Skin epidermis (tissue), 12 donors: ENCODE measurements at regions not wholly inside any gene's neighbourhood (a gene's known extent, or its start where the extent isn't known, plus 50 kb on each side); places are given as distances from the start of the nearest gene placed in this dataset.
"Not testable (repeated sequence)": the region's sequence is repeated elsewhere in the genome, so short reads cannot be mapped to it uniquely, and the experiment has no call there.

ENCODE experiments used
- H3K27ac ChIP-seq, 21 experiments: fragments of 200-600 bp; sonication (generic) in 11 of 21; one replicate each; pipeline ENCODE4 v1.5.0; 2020; ENCODE audit warnings: mild to moderate bottlenecking in 3 of 21, inconsistent platforms in 2 of 21, moderate library complexity in 2 of 21
- H3K4me3 ChIP-seq, 7 experiments: fragments of 200-600 bp; sonication (generic) in 2 of 7; one replicate each; pipeline ENCODE4 v1.5.0; 2020; ENCODE audit warnings: inconsistent platforms in 2 of 7, mild to moderate bottlenecking in 2 of 7, moderate library complexity in 1 of 7

- peak overlapping the region in 1 of 21 experiments; percentile 31 for H3K27ac ChIP-seq
Measured at GRCh38 chr9:110005521-110005920, 202.4 kb downstream of the C9orf152 start.

GRCh38 chr9:110006657-110007056, 201.3 kb downstream of the C9orf152 start:
- no peak overlapping the region for H3K27ac ChIP-seq

More at GRCh38 chr9:110005521-110005920, 202.4 kb downstream of the C9orf152 start:
- not testable (repeated sequence) for H3K4me3 ChIP-seq

GRCh38 chr9:110007477-110008270, 200.3 kb downstream of the C9orf152 start:
- no peak overlapping the region for H3K27ac ChIP-seq
- H3K4me3 ChIP-seq = no peak overlapping the region

More at GRCh38 chr9:110006657-110007056, 201.3 kb downstream of the C9orf152 start:
- H3K4me3 ChIP-seq = no peak overlapping the region

GRCh38 chr9:110008663-110009062, 199.3 kb downstream of the C9orf152 start:
- Histone ChIP-seq H3K4me3 (no peak overlapping the region), H3K27ac (no peak overlapping the region)

GRCh38 chr9:110011628-110012320, 196.2 kb downstream of the C9orf152 start:
- no peak overlapping the region for H3K4me3 ChIP-seq
- H3K27ac ChIP-seq = no peak overlapping the region

- Histone ChIP-seq H3K27ac (no peak overlapping the region), H3K4me3 (no peak overlapping the region)
Measured at GRCh38 chr9:110013064-110013463, 194.9 kb downstream of the C9orf152 start.

- Histone ChIP-seq H3K4me3 (no peak overlapping the region), H3K27ac (peak overlapping the region in 6 of 21 experiments; percentile 2 to 55 (median 30))
Measured at GRCh38 chr9:110015759-110016158, 192.2 kb downstream of the C9orf152 start.

- Histone ChIP-seq H3K27ac (peak overlapping the region in 6 of 21 experiments; percentile 2 to 55 (median 30)), H3K4me3 (no peak overlapping the region)
Measured at GRCh38 chr9:110016340-110016739, 191.6 kb downstream of the C9orf152 start.

GRCh38 chr9:110020216-110020615, 187.7 kb downstream of the C9orf152 start:
- H3K4me3 ChIP-seq, H3K27ac ChIP-seq: not testable (repeated sequence)

GRCh38 chr9:110021891-110022290, 186.1 kb downstream of the C9orf152 start:
- Histone ChIP-seq H3K4me3 (no peak overlapping the region), H3K27ac (peak overlapping the region in 4 of 21 experiments; percentile 8 to 40 (median 29))

GRCh38 chr9:110023221-110023620, 184.7 kb downstream of the C9orf152 start:
- H3K27ac ChIP-seq, H3K4me3 ChIP-seq: not testable (repeated sequence)

GRCh38 chr9:110025551-110026170, 182.3 kb downstream of the C9orf152 start:
- H3K4me3 ChIP-seq = no peak overlapping the region
- H3K27ac ChIP-seq = no peak overlapping the region

- Histone ChIP-seq H3K4me3 (no peak overlapping the region), H3K27ac (peak overlapping the region in 4 of 21 experiments; percentile 14 to 69 (median 26))
Measured at GRCh38 chr9:110027671-110028081, 180.3 kb downstream of the C9orf152 start.

GRCh38 chr9:110028271-110028670, 179.7 kb downstream of the C9orf152 start:
- H3K4me3 ChIP-seq = no peak overlapping the region
- H3K27ac ChIP-seq = peak overlapping the region in 4 of 21 experiments; percentile 14 to 73 (median 63)

GRCh38 chr9:110028676-110029075, 179.3 kb downstream of the C9orf152 start:
- Histone ChIP-seq H3K4me3 (no peak overlapping the region), H3K27ac (peak overlapping the region in 3 of 21 experiments; percentile 57 to 73 (median 69))

GRCh38 chr9:110029429-110029955, 178.5 kb downstream of the C9orf152 start:
- Histone ChIP-seq H3K4me3 (no peak overlapping the region), H3K27ac (peak overlapping the region in 6 of 21 experiments; percentile 47 to 77 (median 57))

- H3K4me3 ChIP-seq = no peak overlapping the region
- peak overlapping the region in 7 of 21 experiments; percentile 5 to 77 (median 57) for H3K27ac ChIP-seq
Measured at GRCh38 chr9:110029956-110030480, 177.9 kb downstream of the C9orf152 start.

GRCh38 chr9:110030632-110031031, 177.3 kb downstream of the C9orf152 start:
- Histone ChIP-seq H3K4me3 (no peak overlapping the region), H3K27ac (peak overlapping the region in 2 of 21 experiments; percentile 69 to 77)

GRCh38 chr9:110031511-110032173, 176.3 kb downstream of the C9orf152 start:
- no peak overlapping the region for H3K27ac ChIP-seq
- H3K4me3 ChIP-seq = no peak overlapping the region
